ENCODE measurements at regions not wholly inside any gene's neighbourhood (a gene's known extent, or its start where the extent isn't known, plus 50 kb on each side); places are given as distances from the start of the nearest gene placed in this dataset.

DNA sequence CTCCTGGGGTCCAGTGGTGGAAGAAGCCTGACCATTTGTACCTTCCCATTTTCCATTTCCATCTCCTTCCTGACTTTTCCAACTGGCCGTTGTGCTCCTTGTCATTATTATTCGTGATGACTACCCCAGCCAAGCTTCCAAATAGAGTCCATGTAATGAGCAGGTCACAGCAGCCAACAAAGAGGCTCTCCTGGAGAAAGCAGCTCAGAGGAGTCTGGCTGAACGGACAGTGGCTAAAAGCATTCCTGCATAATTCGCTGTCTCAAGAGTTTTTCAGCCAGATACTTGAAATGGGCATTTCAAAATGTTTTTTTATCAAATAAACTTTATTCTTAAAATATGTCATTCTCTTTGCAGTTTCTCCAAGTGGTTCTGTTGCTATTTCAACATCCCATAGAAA, 458.6 kb downstream of the INHBA start:
- TF ChIP-seq CSDC2 (CRISPR knock-in tag; IDR thresholded peaks at IDR 0.05) = no peak
- no peak for TF ChIP-seq ZNF8 (CRISPR knock-in tag; IDR thresholded peaks at IDR 0.05)
- TF ChIP-seq RARB (CRISPR knock-in tag; IDR thresholded peaks at IDR 0.05) = no peak
- TF ChIP-seq ZC3H10 (CRISPR knock-in tag; IDR thresholded peaks at IDR 0.05) = no peak
- TF ChIP-seq PPARA (CRISPR knock-in tag; IDR thresholded peaks at IDR 0.05; ENCODE audit: borderline replicate concordance) = no peak
- TF ChIP-seq, protein P1, sequence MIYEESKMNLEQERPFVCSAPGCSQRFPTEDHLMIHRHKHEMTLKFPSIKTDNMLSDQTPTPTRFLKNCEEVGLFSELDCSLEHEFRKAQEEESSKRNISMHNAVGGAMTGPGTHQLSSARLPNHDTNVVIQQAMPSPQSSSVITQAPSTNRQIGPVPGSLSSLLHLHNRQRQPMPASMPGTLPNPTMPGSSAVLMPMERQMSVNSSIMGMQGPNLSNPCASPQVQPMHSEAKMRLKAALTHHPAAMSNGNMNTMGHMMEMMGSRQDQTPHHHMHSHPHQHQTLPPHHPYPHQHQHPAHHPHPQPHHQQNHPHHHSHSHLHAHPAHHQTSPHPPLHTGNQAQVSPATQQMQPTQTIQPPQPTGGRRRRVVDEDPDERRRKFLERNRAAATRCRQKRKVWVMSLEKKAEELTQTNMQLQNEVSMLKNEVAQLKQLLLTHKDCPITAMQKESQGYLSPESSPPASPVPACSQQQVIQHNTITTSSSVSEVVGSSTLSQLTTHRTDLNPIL (CRISPR knock-in tag; IDR thresholded peaks at IDR 0.05; ENCODE audit: low read depth) = no peak
- TF ChIP-seq ZNF70 (CRISPR knock-in tag; IDR thresholded peaks at IDR 0.05) = no peak

Measured in SK-N-SH treated with all-trans-retinoic acid at 6 μM for 48 hours (cell line).